22Rv1 (cell line): ENCODE measurements at regions not wholly inside any gene's neighbourhood (a gene's known extent, or its start where the extent isn't known, plus 50 kb on each side); places are given as distances from the start of the nearest gene placed in this dataset.
"Not testable (repeated sequence)": the region's sequence is repeated elsewhere in the genome, so short reads cannot be mapped to it uniquely, and the experiment has no call there.

Experiments used
- H3K27ac ChIP-seq: fragments of 450-650 bp; 2 replicates; pipeline ENCODE4 v1.5.1; 2017
- ZFX ChIP-seq: fragments of 450-650 bp; IDR thresholded peaks from 2 replicates; pipeline ENCODE4 v1.6.1; 2017; ENCODE audit warnings: antibody characterized with exemption, borderline replicate concordance
- TF ChIP-seq, protein P1 (sequence below): fragments of 450-650 bp; IDR thresholded peaks from 2 replicates; pipeline ENCODE4 v1.5.1; 2017; ENCODE audit warnings: mild to moderate bottlenecking

- no peak for TF ChIP-seq ZFX
- TF ChIP-seq, protein P1, sequence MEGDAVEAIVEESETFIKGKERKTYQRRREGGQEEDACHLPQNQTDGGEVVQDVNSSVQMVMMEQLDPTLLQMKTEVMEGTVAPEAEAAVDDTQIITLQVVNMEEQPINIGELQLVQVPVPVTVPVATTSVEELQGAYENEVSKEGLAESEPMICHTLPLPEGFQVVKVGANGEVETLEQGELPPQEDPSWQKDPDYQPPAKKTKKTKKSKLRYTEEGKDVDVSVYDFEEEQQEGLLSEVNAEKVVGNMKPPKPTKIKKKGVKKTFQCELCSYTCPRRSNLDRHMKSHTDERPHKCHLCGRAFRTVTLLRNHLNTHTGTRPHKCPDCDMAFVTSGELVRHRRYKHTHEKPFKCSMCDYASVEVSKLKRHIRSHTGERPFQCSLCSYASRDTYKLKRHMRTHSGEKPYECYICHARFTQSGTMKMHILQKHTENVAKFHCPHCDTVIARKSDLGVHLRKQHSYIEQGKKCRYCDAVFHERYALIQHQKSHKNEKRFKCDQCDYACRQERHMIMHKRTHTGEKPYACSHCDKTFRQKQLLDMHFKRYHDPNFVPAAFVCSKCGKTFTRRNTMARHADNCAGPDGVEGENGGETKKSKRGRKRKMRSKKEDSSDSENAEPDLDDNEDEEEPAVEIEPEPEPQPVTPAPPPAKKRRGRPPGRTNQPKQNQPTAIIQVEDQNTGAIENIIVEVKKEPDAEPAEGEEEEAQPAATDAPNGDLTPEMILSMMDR: no peak
- H3K27ac ChIP-seq: no peak overlapping the region
These were observed 57.6 kb upstream of the ATP2B1 start for GRCh38 chr12:89765959-89766824.

GRCh38 chr12:89764164-89764563 is 55.5 kb upstream of the ATP2B1 start:
- H3K27ac ChIP-seq: not testable (repeated sequence)

- peak overlapping the region; percentile 5; the same call in 1 of the 2 replicates for H3K27ac ChIP-seq
- no peak for TF ChIP-seq ZFX
- TF ChIP-seq, protein P1: no peak
These were observed 54.0 kb upstream of the ATP2B1 start for GRCh38 chr12:89762498-89763170.

DNA sequence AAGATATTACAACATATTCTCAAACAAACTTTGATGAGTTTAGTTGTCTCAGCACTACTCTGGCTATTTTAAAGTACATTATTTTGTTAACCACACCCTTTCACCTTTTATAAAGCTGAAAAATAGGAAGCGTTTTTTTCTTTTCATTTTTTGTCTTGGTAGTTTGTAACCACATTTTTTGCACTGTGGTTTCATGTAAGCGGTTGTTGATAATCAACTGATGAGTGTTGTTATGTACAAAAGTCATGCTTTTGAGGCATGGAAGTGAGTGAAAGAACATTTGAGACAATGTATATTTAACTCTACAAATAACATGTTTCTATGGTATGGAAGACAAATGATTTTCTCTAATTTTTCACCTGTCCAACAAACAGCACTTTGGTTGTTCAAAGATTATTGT is 52.1 kb upstream of the ATP2B1 start:
- TF ChIP-seq, protein P1: no peak
- TF ChIP-seq ZFX: no peak
- no peak overlapping the region for H3K27ac ChIP-seq
